ENCODE measurements at regions not wholly inside any gene's neighbourhood (a gene's known extent, or its start where the extent isn't known, plus 50 kb on each side); places are given as distances from the start of the nearest gene placed in this dataset.

- TF ChIP-seq CTCF (IDR thresholded peaks at IDR 0.05), result no peak
- no peak for TF ChIP-seq POLR2AphosphoS5 (IDR thresholded peaks at IDR 0.05)
Observed at GRCh38 chr4:72767618-72768302, 198.7 kb upstream of the ADAMTS3 start.

Measured in breast epithelium (tissue), 3 donors.